Activated T-helper 17 cell treated with anti-CD3 and anti-CD28 coated beads, Interleukin-2, amount 50 U/mL, for 72 hours (primary cell): ENCODE measurements at regions not wholly inside any gene's neighbourhood (a gene's known extent, or its start where the extent isn't known, plus 50 kb on each side); places are given as distances from the start of the nearest gene placed in this dataset.

Experiments
- ATAC-seq: fragments of 150-1000 bp; cut with Tn5 transposase; replicated peaks from 2 replicates; pipeline ENCODE4 v1.10.0; 2021; ENCODE audit warnings: mild to moderate bottlenecking, moderate library complexity
- H3K27ac Mint-ChIP-seq: one replicate; pipeline ENCODE4 v1.8.0; 2022; ENCODE audit warnings: mixed read lengths
- H3K27me3 Mint-ChIP-seq: one replicate; pipeline ENCODE4 v1.8.0; 2022; ENCODE audit warnings: mixed read lengths
- H3K36me3 Mint-ChIP-seq: one replicate; pipeline ENCODE4 v1.8.0; 2022; ENCODE audit warnings: low read depth, mild to moderate bottlenecking, mixed read lengths
- H3K4me1 Mint-ChIP-seq: one replicate; pipeline ENCODE4 v1.8.0; 2022; ENCODE audit warnings: mixed read lengths
- H3K4me3 Mint-ChIP-seq: one replicate; pipeline ENCODE4 v1.8.0; 2022; ENCODE audit warnings: mild to moderate bottlenecking, mixed read lengths
- H3K9me3 Mint-ChIP-seq: one replicate; pipeline ENCODE4 v1.8.0; 2022; ENCODE audit warnings: mixed read lengths

GRCh38 chr2:7210712-7211111, 293.5 kb downstream of the RNF144A start:
- Mint-ChIP-seq H3K27ac (no peak overlapping the region), H3K36me3 (no peaks in the 10 kb centered on the region), H3K27me3 (no peaks in the 10 kb centered on the region), H3K4me1 (no peaks in the 10 kb centered on the region), H3K9me3 (no peaks in the 10 kb centered on the region), H3K4me3 (no peak overlapping the region)
- no peak for ATAC-seq

- H3K36me3 Mint-ChIP-seq, result no peaks in the 10 kb centered on the region
- no peak overlapping the region for H3K27ac Mint-ChIP-seq
- H3K9me3 Mint-ChIP-seq, result no peaks in the 10 kb centered on the region
- no peak for ATAC-seq
- H3K4me1 Mint-ChIP-seq, result no peaks in the 10 kb centered on the region
- no peak overlapping the region for H3K4me3 Mint-ChIP-seq
- no peaks in the 10 kb centered on the region for H3K27me3 Mint-ChIP-seq
These were observed 308.6 kb downstream of the RNF144A start for GRCh38 chr2:7225848-7226247.

- H3K9me3 Mint-ChIP-seq, result no peaks in the 10 kb centered on the region
- H3K27me3 Mint-ChIP-seq, result no peaks in the 10 kb centered on the region
These were observed 309.3 kb downstream of the RNF144A start for GRCh38 chr2:7226501-7226900.

GRCh38 chr2:7233126-7233525, 315.9 kb downstream of the RNF144A start:
- H3K4me1 Mint-ChIP-seq, result no peaks in the 10 kb centered on the region
- ATAC-seq, result no peak
- H3K4me3 Mint-ChIP-seq, result no peak overlapping the region
- no peaks in the 10 kb centered on the region for H3K36me3 Mint-ChIP-seq
- no peaks in the 10 kb centered on the region for H3K9me3 Mint-ChIP-seq
- H3K27me3 Mint-ChIP-seq, result no peaks in the 10 kb centered on the region
- no peak overlapping the region for H3K27ac Mint-ChIP-seq

More at GRCh38 chr2:7226501-7226900, 309.3 kb downstream of the RNF144A start:
- Mint-ChIP-seq H3K36me3 (no peaks in the 10 kb centered on the region), H3K4me1 (no peaks in the 10 kb centered on the region), H3K4me3 (no peak overlapping the region), H3K27ac (no peak overlapping the region)
- ATAC-seq, result no peak

GRCh38 chr2:7237466-7237865, 320.3 kb downstream of the RNF144A start:
- no peaks in the 10 kb centered on the region for H3K36me3 Mint-ChIP-seq
- H3K9me3 Mint-ChIP-seq, result no peaks in the 10 kb centered on the region
- H3K4me3 Mint-ChIP-seq, result no peak overlapping the region
- ATAC-seq, result no peak
- H3K4me1 Mint-ChIP-seq, result no peaks in the 10 kb centered on the region
- no peaks in the 10 kb centered on the region for H3K27me3 Mint-ChIP-seq
- no peak overlapping the region for H3K27ac Mint-ChIP-seq

GRCh38 chr2:7239078-7239477, 321.9 kb downstream of the RNF144A start:
- no peaks in the 10 kb centered on the region for H3K9me3 Mint-ChIP-seq
- ATAC-seq, result no peak

GRCh38 chr2:7241041-7241745, 324.0 kb downstream of the RNF144A start:
- H3K27me3 Mint-ChIP-seq, result no peaks in the 10 kb centered on the region
- H3K4me3 Mint-ChIP-seq, result no peak overlapping the region
- H3K36me3 Mint-ChIP-seq, result no peaks in the 10 kb centered on the region
- no peaks in the 10 kb centered on the region for H3K9me3 Mint-ChIP-seq
- no peak overlapping the region for H3K27ac Mint-ChIP-seq
- ATAC-seq, result no peak
- no peaks in the 10 kb centered on the region for H3K4me1 Mint-ChIP-seq

More at GRCh38 chr2:7239078-7239477, 321.9 kb downstream of the RNF144A start:
- H3K4me1 Mint-ChIP-seq, result no peaks in the 10 kb centered on the region
- no peaks in the 10 kb centered on the region for H3K36me3 Mint-ChIP-seq
- no peak overlapping the region for H3K4me3 Mint-ChIP-seq
- no peak overlapping the region for H3K27ac Mint-ChIP-seq
- H3K27me3 Mint-ChIP-seq, result no peaks in the 10 kb centered on the region

GRCh38 chr2:7242189-7242867, 325.1 kb downstream of the RNF144A start:
- Mint-ChIP-seq H3K4me3 (no peak overlapping the region), H3K9me3 (no peaks in the 10 kb centered on the region), H3K27ac (no peak overlapping the region), H3K36me3 (no peaks in the 10 kb centered on the region), H3K27me3 (no peaks in the 10 kb centered on the region), H3K4me1 (no peaks in the 10 kb centered on the region)
- no peak for ATAC-seq

- ATAC-seq, result no peak
- H3K9me3 Mint-ChIP-seq, result no peaks in the 10 kb centered on the region
- no peaks in the 10 kb centered on the region for H3K27me3 Mint-ChIP-seq
- no peak overlapping the region for H3K4me3 Mint-ChIP-seq
- H3K36me3 Mint-ChIP-seq, result no peaks in the 10 kb centered on the region
- no peak overlapping the region for H3K27ac Mint-ChIP-seq
- H3K4me1 Mint-ChIP-seq, result no peaks in the 10 kb centered on the region
These were observed 326.1 kb downstream of the RNF144A start for GRCh38 chr2:7243276-7243675.

GRCh38 chr2:7256377-7256776, 339.2 kb downstream of the RNF144A start:
- no peaks in the 10 kb centered on the region for H3K4me1 Mint-ChIP-seq
- no peak overlapping the region for H3K4me3 Mint-ChIP-seq
- H3K27me3 Mint-ChIP-seq, result no peaks in the 10 kb centered on the region
- H3K9me3 Mint-ChIP-seq, result no peaks in the 10 kb centered on the region
- H3K36me3 Mint-ChIP-seq, result no peaks in the 10 kb centered on the region
- no peak for ATAC-seq
- H3K27ac Mint-ChIP-seq, result no peak overlapping the region

- Mint-ChIP-seq H3K4me1 (no peaks in the 10 kb centered on the region), H3K36me3 (no peaks in the 10 kb centered on the region), H3K27me3 (peaks cover 6% of the 10 kb centered on the region), H3K4me3 (no peak overlapping the region), H3K9me3 (no peaks in the 10 kb centered on the region), H3K27ac (no peak overlapping the region)
- no peak for ATAC-seq
These were observed 345.5 kb downstream of the RNF144A start for GRCh38 chr2:7262727-7263126.

- Mint-ChIP-seq H3K36me3 (no peaks in the 10 kb centered on the region), H3K4me1 (no peaks in the 10 kb centered on the region), H3K4me3 (no peak overlapping the region), H3K9me3 (no peaks in the 10 kb centered on the region), H3K27me3 (peaks cover 9% of the 10 kb centered on the region), H3K27ac (no peak overlapping the region)
- no peak for ATAC-seq
These were observed 347.6 kb downstream of the RNF144A start for GRCh38 chr2:7264791-7265190.

- ATAC-seq, result no peak
- no peak overlapping the region for H3K27ac Mint-ChIP-seq
- no peaks in the 10 kb centered on the region for H3K9me3 Mint-ChIP-seq
- no peak overlapping the region for H3K4me3 Mint-ChIP-seq
- peaks cover 10% of the 10 kb centered on the region for H3K27me3 Mint-ChIP-seq
- no peaks in the 10 kb centered on the region for H3K36me3 Mint-ChIP-seq
- H3K4me1 Mint-ChIP-seq, result no peaks in the 10 kb centered on the region
These were observed 348.1 kb downstream of the RNF144A start for GRCh38 chr2:7265286-7265685.

GRCh38 chr2:7269106-7269643, 352.0 kb downstream of the RNF144A start:
- H3K9me3 Mint-ChIP-seq, result no peaks in the 10 kb centered on the region
- H3K4me1 Mint-ChIP-seq, result no peaks in the 10 kb centered on the region
- no peak overlapping the region for H3K4me3 Mint-ChIP-seq
- H3K36me3 Mint-ChIP-seq, result no peaks in the 10 kb centered on the region
- no peak for ATAC-seq
- peaks cover 4% of the 10 kb centered on the region for H3K27me3 Mint-ChIP-seq
- H3K27ac Mint-ChIP-seq, result no peak overlapping the region

GRCh38 chr2:7270011-7270431, 352.8 kb downstream of the RNF144A start:
- Mint-ChIP-seq H3K27me3 (peaks cover 4% of the 10 kb centered on the region), H3K27ac (no peak overlapping the region), H3K9me3 (no peaks in the 10 kb centered on the region), H3K4me3 (no peak overlapping the region), H3K4me1 (no peaks in the 10 kb centered on the region), H3K36me3 (no peaks in the 10 kb centered on the region)
- no peak for ATAC-seq
